SK-N-MC (cell line): ENCODE measurements at regions not wholly inside any gene's neighbourhood (a gene's known extent, or its start where the extent isn't known, plus 50 kb on each side); places are given as distances from the start of the nearest gene placed in this dataset.

Experiments
- DNase-seq: peaks from one replicate; pipeline ENCODE4 v3.0.0-alpha.2; 2011; ENCODE audit warnings: low read depth, low spot score
- H3K27ac ChIP-seq: fragments of 200-600 bp; sonication (generic); 2 replicates; pipeline ENCODE4 v1.5.1; 2016; ENCODE audit warnings: mixed run types
- H3K36me3 ChIP-seq: fragments of 200-600 bp; sonication (generic); 2 replicates; pipeline ENCODE4 v1.6.1; 2017; ENCODE audit warnings: antibody characterized with exemption, low read length, mixed read lengths; ENCODE audit not compliant: insufficient read depth
- H3K4me3 ChIP-seq: fragments of 200-600 bp; sonication (generic); 2 replicates; pipeline ENCODE4 v1.5.1; 2016
- H3K9ac ChIP-seq: fragments of 200-600 bp; sonication (generic); 2 replicates; pipeline ENCODE4 v1.8.0; 2017; ENCODE audit warnings: mixed run types, mixed read lengths; ENCODE audit not compliant: insufficient read length
- H3K9me3 ChIP-seq: fragments of 200-600 bp; sonication (generic); 2 replicates; pipeline ENCODE4 v1.6.1; 2017; ENCODE audit warnings: low read depth, mild to moderate bottlenecking, antibody characterized with exemption, low read length, moderate library complexity, mixed read lengths
- EZH2 ChIP-seq: fragments of 200-600 bp; sonication (generic); IDR thresholded peaks from one replicate; pipeline ENCODE4 v1.6.1; 2017; ENCODE audit warnings: antibody characterized with exemption
- FOXP2 ChIP-seq: optimal IDR thresholded peaks from 2 replicates; pipeline ENCODE3; 2011; ENCODE audit warnings: mild to moderate bottlenecking, moderate library complexity; ENCODE audit not compliant: insufficient read depth; ENCODE audit errors: extremely low read length, control extremely low read depth
- POLR2AphosphoS5 ChIP-seq: IDR thresholded peaks from 2 replicates; pipeline ENCODE4 v1.6.1; 2012; ENCODE audit warnings: mild to moderate bottlenecking, low read depth, low read length, borderline replicate concordance

DNA sequence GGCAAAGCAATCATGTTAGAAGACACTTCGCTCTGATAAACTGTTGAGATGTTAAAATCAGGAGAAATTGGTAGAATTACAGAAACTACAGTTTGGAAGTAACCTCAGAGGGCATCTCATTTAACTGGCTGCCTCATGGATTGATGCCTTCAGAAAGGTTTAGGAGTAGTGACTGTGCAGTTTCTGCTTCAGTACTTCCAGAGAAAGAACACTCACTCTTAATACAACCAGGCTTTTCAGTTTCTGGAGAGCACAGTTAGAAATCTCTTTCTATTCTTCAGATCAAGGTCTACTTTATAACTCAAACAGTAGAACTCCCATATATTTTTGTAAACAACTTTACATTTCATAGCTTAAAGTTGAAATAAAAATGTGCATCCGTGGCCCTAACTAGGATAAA lies 1358.9 kb upstream of the LRRTM3 start:
- no peaks in the 10 kb centered on the region for H3K36me3 ChIP-seq
- TF ChIP-seq FOXP2 (no peak), EZH2 (no peak), POLR2AphosphoS5 (no peak)
- H3K27ac ChIP-seq, result no peak overlapping the region
- H3K9me3 ChIP-seq, result no peaks in the 10 kb centered on the region
- no peak for DNase-seq
- H3K9ac ChIP-seq, result no peak overlapping the region
- H3K4me3 ChIP-seq, result no peak overlapping the region

DNA sequence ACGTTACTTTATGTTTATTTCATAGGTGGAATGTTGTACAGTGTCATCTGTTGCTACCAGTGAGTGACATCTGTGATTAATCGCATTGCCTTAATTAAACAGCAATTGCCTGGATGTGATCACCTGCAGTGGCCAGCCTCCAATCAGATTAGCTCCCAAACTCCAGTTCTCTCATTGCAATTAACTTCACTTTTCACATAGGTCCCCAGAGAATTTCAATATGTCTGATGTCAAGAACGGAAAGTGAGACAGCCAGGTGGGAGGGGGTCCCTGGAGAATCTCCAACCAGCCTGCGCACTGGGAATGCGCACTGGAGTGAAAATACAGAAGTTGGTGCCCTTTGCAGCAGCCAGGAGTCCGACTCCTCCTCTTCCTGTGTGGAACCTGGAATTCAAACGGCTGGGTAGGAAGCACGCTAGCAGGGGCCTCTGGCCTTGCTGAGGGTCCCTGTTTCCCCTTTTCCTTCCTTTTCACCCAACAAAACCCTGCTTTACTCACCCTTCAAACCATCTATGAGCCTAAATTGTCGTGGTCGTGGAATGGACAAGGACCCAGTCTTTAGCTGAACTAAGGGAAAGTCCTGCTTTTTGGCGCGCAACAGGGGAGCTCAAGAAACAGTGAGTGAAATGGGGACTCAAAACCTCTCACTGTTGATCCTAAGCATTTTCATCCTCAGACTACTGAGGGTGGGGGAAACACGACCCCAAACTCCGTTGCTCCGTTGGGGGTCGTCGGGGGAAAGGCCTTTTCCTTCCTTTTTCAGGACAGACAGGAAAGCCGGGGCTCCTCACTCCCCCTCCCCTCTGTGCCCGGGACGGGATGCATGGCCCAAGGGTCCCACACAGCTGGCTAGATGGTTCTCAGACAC lies 1355.5 kb upstream of the LRRTM3 start:
- no peaks in the 10 kb centered on the region for H3K9me3 ChIP-seq
- TF ChIP-seq EZH2, result no peak
- peak; percentile 79 for TF ChIP-seq POLR2AphosphoS5
- TF ChIP-seq FOXP2, result no peak
- no peaks in the 10 kb centered on the region for H3K36me3 ChIP-seq
- peak overlapping the region; percentile 78 for H3K4me3 ChIP-seq
- peak overlapping the region; percentile 84 for H3K9ac ChIP-seq
- peak overlapping the region; percentile 68 for H3K27ac ChIP-seq
- DNase-seq, result no peak

DNA sequence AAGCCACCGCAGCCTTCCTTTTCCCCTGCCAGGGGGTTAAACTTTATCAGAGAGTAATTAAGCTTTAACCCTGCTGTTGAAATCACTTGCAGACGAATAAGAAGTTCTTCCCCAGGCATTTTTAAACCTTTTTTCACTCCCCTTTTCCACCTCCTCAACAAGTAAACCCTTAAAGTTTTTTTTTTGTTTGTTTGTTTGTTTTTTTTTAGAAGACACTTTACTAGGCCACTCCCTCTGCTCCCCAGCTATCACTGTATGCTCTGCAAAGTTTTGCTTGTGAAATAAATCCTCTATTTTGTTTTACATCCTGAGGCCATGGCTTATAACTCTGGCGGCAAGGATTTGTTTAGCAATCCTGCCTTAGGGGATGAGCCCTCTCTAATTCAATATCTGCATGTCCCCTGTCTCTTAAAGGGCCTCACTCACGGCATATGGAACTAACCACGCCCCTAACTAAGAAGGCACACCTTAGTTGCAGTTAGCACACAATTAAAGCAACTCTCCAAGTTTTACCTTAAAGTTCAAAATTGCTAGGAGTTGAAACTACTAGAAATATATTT lies 1354.7 kb upstream of the LRRTM3 start:
- H3K4me3 ChIP-seq, result peak overlapping the region; percentile 78
- TF ChIP-seq EZH2, result no peak
- TF ChIP-seq POLR2AphosphoS5, result no peak
- no peak for TF ChIP-seq FOXP2
- no peaks in the 10 kb centered on the region for H3K9me3 ChIP-seq
- no peaks in the 10 kb centered on the region for H3K36me3 ChIP-seq
- peak overlapping the region; percentile 68; the same call in 1 of the 2 replicates for H3K27ac ChIP-seq
- DNase-seq, result no peak
- H3K9ac ChIP-seq, result peak overlapping the region; percentile 84

DNA sequence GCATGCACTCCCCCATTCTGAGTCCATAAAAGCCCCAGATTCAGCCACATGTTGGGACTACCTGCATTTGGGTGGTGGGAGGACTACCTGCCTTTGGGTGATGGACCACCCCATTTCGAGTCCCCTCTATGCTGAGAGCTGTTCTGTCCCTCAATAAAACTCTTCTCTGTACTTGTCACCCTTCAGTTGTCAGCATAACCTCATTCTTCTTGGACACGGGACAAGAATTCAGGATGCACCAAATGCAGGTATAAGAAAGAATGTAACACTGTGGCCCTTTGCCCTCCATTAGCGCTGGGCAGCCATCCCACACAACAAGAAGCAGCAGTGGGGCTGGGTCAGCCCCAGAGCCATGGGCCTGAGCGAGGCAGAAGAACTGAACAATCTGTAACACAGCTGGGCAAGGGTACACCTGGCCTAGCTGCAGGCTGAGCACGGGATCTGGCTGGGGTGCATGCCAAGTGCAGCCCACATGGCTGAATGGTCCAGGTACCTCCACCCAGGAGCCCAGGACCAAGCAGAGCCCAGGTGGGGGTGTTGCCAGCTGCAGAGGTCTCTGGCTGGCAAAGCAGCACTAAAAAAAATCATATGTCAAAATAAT lies 1344.3 kb upstream of the LRRTM3 start:
- H3K4me3 ChIP-seq, result no peak overlapping the region
- DNase-seq, result no peak
- H3K9me3 ChIP-seq, result no peaks in the 10 kb centered on the region
- H3K27ac ChIP-seq, result no peak overlapping the region
- H3K9ac ChIP-seq, result no peak overlapping the region
- TF ChIP-seq FOXP2, result no peak
- TF ChIP-seq EZH2, result no peak
- no peak for TF ChIP-seq POLR2AphosphoS5
- no peaks in the 10 kb centered on the region; the same call in 1 of the 2 replicates for H3K36me3 ChIP-seq

DNA sequence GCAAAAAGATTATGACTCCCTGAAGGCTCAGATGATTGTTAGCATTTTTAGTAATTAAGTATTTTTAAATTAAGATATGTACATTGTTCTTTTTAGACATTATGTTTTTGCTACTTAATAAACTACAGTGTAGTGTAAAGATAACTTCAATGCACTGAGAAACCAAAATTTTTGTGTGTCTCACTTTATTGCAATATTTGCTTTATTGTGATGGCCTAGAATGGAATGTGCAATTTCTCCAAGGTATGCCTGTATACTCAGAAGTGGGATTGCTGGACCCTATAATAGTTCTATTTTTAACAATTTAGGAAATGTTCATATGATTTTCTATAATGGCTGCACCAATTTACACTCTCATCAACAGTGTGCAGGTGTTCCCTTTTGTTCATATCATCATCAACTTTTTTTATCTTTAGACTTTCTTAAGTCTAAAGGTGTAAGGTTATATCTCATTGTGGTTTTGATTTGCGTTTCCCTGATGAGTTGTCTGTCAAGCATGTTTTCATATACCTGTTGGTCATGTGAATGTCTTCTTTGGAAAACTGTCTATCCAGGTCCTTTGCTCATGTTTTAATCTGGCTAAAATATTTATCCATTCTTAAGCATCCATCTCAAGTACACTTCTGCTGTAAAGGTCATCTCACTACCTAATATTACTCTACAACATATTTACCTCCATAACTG lies 1323.5 kb upstream of the LRRTM3 start:
- Histone ChIP-seq H3K9ac (no peak overlapping the region), H3K4me3 (no peak overlapping the region)
- TF ChIP-seq POLR2AphosphoS5, result no peak
- no peak for TF ChIP-seq EZH2
- TF ChIP-seq FOXP2, result no peak

DNA sequence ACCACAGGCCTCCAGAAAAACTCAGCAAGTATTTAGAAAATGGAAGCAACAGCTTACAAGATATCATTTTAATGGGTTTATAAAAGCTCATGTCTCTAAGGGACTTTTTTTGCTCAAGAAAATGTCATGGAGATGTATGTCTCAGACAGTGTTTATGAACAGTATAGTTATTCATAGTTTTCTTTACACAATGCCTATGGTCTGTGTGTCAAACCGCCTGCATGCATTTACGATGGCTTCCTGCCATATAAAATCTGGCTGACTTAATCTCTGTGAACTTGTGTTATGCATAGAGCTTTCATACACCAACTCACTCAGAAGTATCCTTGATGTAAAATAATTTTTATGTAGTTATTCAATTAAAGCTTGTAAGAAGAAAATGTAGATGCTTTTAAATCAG lies 1314.2 kb upstream of the LRRTM3 start:
- DNase-seq, result no peak
- no peaks in the 10 kb centered on the region for H3K9me3 ChIP-seq
- no peaks in the 10 kb centered on the region for H3K36me3 ChIP-seq
- TF ChIP-seq FOXP2 (no peak), POLR2AphosphoS5 (no peak), EZH2 (no peak)
- H3K9ac ChIP-seq, result no peak overlapping the region
- H3K27ac ChIP-seq, result no peak overlapping the region
- H3K4me3 ChIP-seq, result no peak overlapping the region

More for the DNA sequence above, 1323.5 kb upstream of the LRRTM3 start:
- Histone ChIP-seq H3K36me3 (no peaks in the 10 kb centered on the region), H3K9me3 (no peaks in the 10 kb centered on the region), H3K27ac (no peak overlapping the region)
- no peak for DNase-seq

DNA sequence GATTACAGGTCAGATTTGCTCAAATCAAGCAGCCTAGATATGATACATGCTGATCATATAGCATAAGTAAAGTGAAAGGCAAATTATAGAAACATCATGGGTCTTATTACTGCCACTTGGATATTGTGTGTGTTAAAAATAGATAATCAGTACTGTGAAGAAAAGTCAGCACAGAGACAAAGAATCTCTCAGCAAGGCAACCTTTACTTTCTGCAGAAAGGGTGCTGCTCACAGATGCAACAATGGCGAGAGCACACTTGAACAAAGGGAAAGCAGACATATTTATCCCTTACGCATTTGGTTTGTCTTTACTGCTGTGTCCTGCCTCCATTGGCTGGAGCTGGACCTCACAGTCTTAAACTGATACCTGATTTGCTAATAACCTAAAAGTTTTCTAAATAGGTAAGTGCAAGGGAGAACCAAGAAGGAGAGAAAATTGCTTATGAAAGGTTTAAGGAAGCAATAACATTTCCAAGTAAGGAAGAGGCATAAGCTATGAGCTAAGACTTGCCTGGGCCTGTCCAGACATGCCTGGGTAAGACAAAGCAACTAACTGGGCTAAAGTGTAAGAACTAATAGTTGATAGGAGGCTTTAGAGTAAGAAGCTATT lies 1310.8 kb upstream of the LRRTM3 start:
- H3K36me3 ChIP-seq, result no peaks in the 10 kb centered on the region
- no peak overlapping the region for H3K9ac ChIP-seq
- no peak for TF ChIP-seq FOXP2
- no peak for TF ChIP-seq EZH2
- no peak for TF ChIP-seq POLR2AphosphoS5
- no peak overlapping the region for H3K4me3 ChIP-seq
- H3K9me3 ChIP-seq, result no peaks in the 10 kb centered on the region
- no peak for DNase-seq
- no peak overlapping the region for H3K27ac ChIP-seq
